ENCODE measurements at regions not wholly inside any gene's neighbourhood (a gene's known extent, or its start where the extent isn't known, plus 50 kb on each side); places are given as distances from the start of the nearest gene placed in this dataset.
"Not testable (repeated sequence)": the region's sequence is repeated elsewhere in the genome, so short reads cannot be mapped to it uniquely, and the experiment has no call there.

DNA sequence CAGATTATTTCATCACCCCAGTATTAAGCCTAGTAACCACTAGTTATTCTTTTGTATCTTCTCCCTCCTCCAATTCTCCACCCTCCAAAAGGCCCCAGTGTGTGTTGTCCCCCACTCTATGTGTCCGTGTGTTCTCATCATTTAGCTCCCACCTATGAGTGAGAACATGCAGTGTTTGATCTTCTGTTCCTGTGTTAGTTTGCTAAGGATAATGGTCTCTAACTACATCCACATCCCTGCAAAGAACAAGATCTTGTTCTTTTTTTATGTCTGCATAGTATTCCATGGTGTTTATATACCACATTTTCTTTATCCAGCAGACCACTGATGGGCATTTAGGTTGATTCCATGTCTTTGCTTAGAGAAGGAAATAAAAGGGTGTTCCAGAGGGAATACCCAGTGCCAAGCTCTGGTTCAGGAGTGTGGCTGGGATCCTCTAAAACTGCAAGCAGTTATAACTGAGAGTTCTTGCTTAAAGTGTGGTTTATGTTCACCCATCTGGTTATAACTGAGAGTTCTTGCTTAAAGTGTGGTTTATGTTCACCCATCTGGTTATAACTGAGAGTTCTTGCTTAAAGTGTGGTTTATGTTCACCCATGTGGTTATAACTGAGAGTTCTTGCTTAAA is 154.8 kb downstream of the SYT15 start:
- H3K4ac ChIP-seq (ENCODE audit: low read depth, low read length); H3K79me1 ChIP-seq (ENCODE audit: low read length); H3K56ac ChIP-seq (ENCODE audit: low read length); H3K4me2 ChIP-seq (ENCODE audit: low read length); H3K18ac ChIP-seq (ENCODE audit: low read length); H4K5ac ChIP-seq (ENCODE audit: low read length); H2BK5ac ChIP-seq (ENCODE audit: low read length); H4K8ac ChIP-seq (ENCODE audit: low read depth, low read length); H2BK120ac ChIP-seq (ENCODE audit: low read depth, low read length); H3K27ac ChIP-seq (ENCODE audit: low read depth, low read length); H3K4me3 ChIP-seq (ENCODE audit: low read length); H3K36me3 ChIP-seq (ENCODE audit: control insufficient read depth, insufficient read depth, low read length); H3K4me1 ChIP-seq (ENCODE audit: control insufficient read depth, low read depth, low read length); H3K79me2 ChIP-seq (ENCODE audit: control insufficient read depth, insufficient read depth, low read length); H2AK5ac ChIP-seq (ENCODE audit: low read length); H3K23ac ChIP-seq (ENCODE audit: low read length); H2BK15ac ChIP-seq (replicated peaks; ENCODE audit: low read depth); H3K9ac ChIP-seq (ENCODE audit: low read length); DNase-seq; H3K27me3 ChIP-seq (ENCODE audit: insufficient read depth, low read length, poor library complexity): not testable (repeated sequence)
- no CpG with 5 or more reads among the region's 1 CpG for whole genome bisulfite sequencing (ENCODE audit: extremely low coverage, insufficient coverage, low lambda C conversion rate)

DNA sequence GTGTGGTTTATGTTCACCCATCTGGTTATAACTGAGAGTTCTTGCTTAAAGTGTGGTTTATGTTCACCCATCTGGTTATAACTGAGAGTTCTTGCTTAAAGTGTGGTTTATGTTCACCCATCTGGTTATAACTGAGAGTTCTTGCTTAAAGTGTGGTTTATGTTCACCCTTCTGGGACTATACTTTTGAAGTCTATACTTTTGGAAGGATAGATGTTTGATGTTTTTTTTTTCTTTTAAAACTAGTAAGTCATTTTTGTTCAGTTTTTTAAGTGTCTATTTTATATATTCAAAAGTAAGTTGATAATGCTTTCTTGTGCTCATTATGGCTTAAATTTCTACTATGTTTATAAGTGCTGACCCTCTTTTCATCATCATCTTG is 155.3 kb downstream of the SYT15 start:
- H3K36me3 ChIP-seq (ENCODE audit: control insufficient read depth, insufficient read depth, low read length); H3K27ac ChIP-seq (ENCODE audit: low read depth, low read length); H3K79me1 ChIP-seq (ENCODE audit: low read length); H3K27me3 ChIP-seq (ENCODE audit: insufficient read depth, low read length, poor library complexity); H3K9ac ChIP-seq (ENCODE audit: low read length); H4K8ac ChIP-seq (ENCODE audit: low read depth, low read length); H3K4ac ChIP-seq (ENCODE audit: low read depth, low read length); H4K5ac ChIP-seq (ENCODE audit: low read length); H3K4me1 ChIP-seq (ENCODE audit: control insufficient read depth, low read depth, low read length); H3K18ac ChIP-seq (ENCODE audit: low read length); H3K4me3 ChIP-seq (ENCODE audit: low read length); H3K23ac ChIP-seq (ENCODE audit: low read length); H2BK5ac ChIP-seq (ENCODE audit: low read length); H2BK120ac ChIP-seq (ENCODE audit: low read depth, low read length); H3K4me2 ChIP-seq (ENCODE audit: low read length); H3K56ac ChIP-seq (ENCODE audit: low read length); H3K79me2 ChIP-seq (ENCODE audit: control insufficient read depth, insufficient read depth, low read length); DNase-seq; H2BK15ac ChIP-seq (replicated peaks; ENCODE audit: low read depth); H2AK5ac ChIP-seq (ENCODE audit: low read length): not testable (repeated sequence)

DNA sequence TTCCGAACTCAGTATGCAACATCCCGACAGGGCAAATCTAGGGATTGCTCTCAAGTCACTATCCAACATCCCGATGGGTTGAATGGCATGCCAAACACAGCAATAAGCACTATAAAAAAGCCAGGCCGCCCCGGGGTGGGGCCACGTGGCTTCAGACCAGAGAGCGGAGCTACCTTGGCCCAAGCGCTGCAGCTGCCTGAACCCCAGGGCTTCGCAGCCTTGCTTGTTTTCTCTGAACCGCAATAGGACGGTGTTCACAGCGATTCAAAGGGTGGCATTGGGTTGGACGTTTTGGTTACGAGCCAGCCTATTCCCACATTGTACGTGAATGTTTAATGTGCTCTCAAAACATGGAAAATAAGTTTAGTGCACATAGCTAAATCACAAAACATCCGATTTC is 161.0 kb downstream of the SYT15 start:
- DNase-seq; H4K8ac ChIP-seq (ENCODE audit: low read depth, low read length); H3K4me1 ChIP-seq (ENCODE audit: control insufficient read depth, low read depth, low read length); H3K27me3 ChIP-seq (ENCODE audit: insufficient read depth, low read length, poor library complexity); H3K36me3 ChIP-seq (ENCODE audit: control insufficient read depth, insufficient read depth, low read length); H2BK15ac ChIP-seq (replicated peaks; ENCODE audit: low read depth); H2BK5ac ChIP-seq (ENCODE audit: low read length); H3K79me2 ChIP-seq (ENCODE audit: control insufficient read depth, insufficient read depth, low read length); H3K27ac ChIP-seq (ENCODE audit: low read depth, low read length); H3K4ac ChIP-seq (ENCODE audit: low read depth, low read length); H3K23ac ChIP-seq (ENCODE audit: low read length); H4K5ac ChIP-seq (ENCODE audit: low read length); H3K4me2 ChIP-seq (ENCODE audit: low read length); H2BK120ac ChIP-seq (ENCODE audit: low read depth, low read length); H3K79me1 ChIP-seq (ENCODE audit: low read length); H3K56ac ChIP-seq (ENCODE audit: low read length); H2AK5ac ChIP-seq (ENCODE audit: low read length); H3K9ac ChIP-seq (ENCODE audit: low read length); H3K4me3 ChIP-seq (ENCODE audit: low read length); H3K18ac ChIP-seq (ENCODE audit: low read length): not testable (repeated sequence)
- WGBS (ENCODE audit: extremely low coverage, insufficient coverage, low lambda C conversion rate) = no CpG with 5 or more reads among the region's 16 CpGs

DNA sequence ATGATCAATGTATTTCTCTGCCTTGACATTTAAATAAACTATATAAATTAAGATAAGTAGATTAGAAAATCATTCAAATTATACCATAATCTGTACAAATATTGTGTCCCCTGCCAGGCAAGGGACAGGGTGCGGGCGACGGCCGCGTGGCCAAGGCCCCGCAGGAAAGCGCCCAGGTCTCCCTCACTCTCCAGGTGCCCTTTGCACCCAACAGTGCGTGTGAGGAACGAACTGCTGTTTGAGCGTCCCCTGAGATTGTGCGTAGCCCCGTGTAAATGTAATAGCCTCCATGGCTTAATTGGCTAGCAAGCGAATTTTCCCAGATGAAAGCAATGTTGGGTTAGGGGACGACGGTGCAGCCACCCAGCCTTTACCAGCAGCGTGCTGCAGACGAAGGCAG is 161.4 kb downstream of the SYT15 start:
- H3K56ac ChIP-seq (ENCODE audit: low read length); H3K4me2 ChIP-seq (ENCODE audit: low read length); H3K18ac ChIP-seq (ENCODE audit: low read length); H3K79me1 ChIP-seq (ENCODE audit: low read length); H3K4ac ChIP-seq (ENCODE audit: low read depth, low read length); H4K8ac ChIP-seq (ENCODE audit: low read depth, low read length); H3K23ac ChIP-seq (ENCODE audit: low read length); H3K27ac ChIP-seq (ENCODE audit: low read depth, low read length); H2BK15ac ChIP-seq (replicated peaks; ENCODE audit: low read depth); H3K9ac ChIP-seq (ENCODE audit: low read length); H3K27me3 ChIP-seq (ENCODE audit: insufficient read depth, low read length, poor library complexity); H3K36me3 ChIP-seq (ENCODE audit: control insufficient read depth, insufficient read depth, low read length); H2BK120ac ChIP-seq (ENCODE audit: low read depth, low read length); H2AK5ac ChIP-seq (ENCODE audit: low read length); H3K79me2 ChIP-seq (ENCODE audit: control insufficient read depth, insufficient read depth, low read length); H3K4me1 ChIP-seq (ENCODE audit: control insufficient read depth, low read depth, low read length); DNase-seq; H3K4me3 ChIP-seq (ENCODE audit: low read length); H2BK5ac ChIP-seq (ENCODE audit: low read length); H4K5ac ChIP-seq (ENCODE audit: low read length): not testable (repeated sequence)
- WGBS (ENCODE audit: extremely low coverage, insufficient coverage, low lambda C conversion rate) = no CpG with 5 or more reads among the region's 17 CpGs

DNA sequence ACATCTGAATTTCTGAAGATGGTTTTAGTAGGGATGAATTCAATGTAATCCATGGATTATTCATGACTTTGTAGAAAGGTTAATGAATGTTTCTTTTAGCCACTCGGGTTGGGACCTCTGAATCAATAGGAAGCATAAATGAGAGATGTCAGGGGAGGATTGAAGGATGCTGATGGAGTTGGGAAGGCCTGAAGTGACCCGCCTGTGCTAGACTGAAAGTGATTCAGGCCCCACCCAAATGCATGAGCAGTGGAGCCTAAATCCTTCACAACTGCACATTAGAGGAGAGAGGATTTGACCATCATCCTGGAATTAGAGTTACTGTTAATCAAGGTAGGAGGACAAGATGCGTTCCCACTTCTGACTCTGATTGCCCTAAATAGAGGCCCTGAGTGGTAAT is 162.2 kb upstream of the PTPN20 start:
- no CpG with 5 or more reads among the region's 3 CpGs for WGBS (ENCODE audit: extremely low coverage, insufficient coverage, low lambda C conversion rate)
- H3K9ac ChIP-seq (ENCODE audit: low read length); H4K8ac ChIP-seq (ENCODE audit: low read depth, low read length); DNase-seq; H3K4me3 ChIP-seq (ENCODE audit: low read length); H3K79me2 ChIP-seq (ENCODE audit: control insufficient read depth, insufficient read depth, low read length); H2BK5ac ChIP-seq (ENCODE audit: low read length); H3K27me3 ChIP-seq (ENCODE audit: insufficient read depth, low read length, poor library complexity); H2AK5ac ChIP-seq (ENCODE audit: low read length); H3K4me1 ChIP-seq (ENCODE audit: control insufficient read depth, low read depth, low read length); H2BK15ac ChIP-seq (replicated peaks; ENCODE audit: low read depth); H3K56ac ChIP-seq (ENCODE audit: low read length); H3K23ac ChIP-seq (ENCODE audit: low read length); H3K18ac ChIP-seq (ENCODE audit: low read length); H4K5ac ChIP-seq (ENCODE audit: low read length); H2BK120ac ChIP-seq (ENCODE audit: low read depth, low read length); H3K4me2 ChIP-seq (ENCODE audit: low read length); H3K27ac ChIP-seq (ENCODE audit: low read depth, low read length); H3K79me1 ChIP-seq (ENCODE audit: low read length); H3K4ac ChIP-seq (ENCODE audit: low read depth, low read length); H3K36me3 ChIP-seq (ENCODE audit: control insufficient read depth, insufficient read depth, low read length): not testable (repeated sequence)

DNA sequence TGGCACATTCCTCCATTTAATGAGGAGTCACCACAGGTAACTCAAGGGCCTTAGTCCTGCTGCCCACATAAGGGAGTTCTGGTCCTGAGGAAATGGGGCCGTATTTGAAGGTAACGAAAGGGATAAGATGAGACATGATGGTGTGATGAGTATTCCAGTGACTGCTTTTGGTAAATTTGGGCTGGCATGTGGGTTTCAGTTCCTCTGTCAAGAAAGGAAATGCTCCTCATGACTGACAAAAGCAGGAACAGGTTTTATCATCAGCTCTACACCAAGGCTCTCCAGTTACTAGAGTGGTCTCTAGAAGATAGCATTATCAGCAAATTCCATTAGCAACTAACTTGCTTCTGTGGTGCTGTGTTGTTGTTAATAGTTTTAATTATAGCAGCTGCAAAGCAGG is 161.8 kb upstream of the PTPN20 start:
- H2BK15ac ChIP-seq (replicated peaks; ENCODE audit: low read depth); H4K5ac ChIP-seq (ENCODE audit: low read length); H3K79me1 ChIP-seq (ENCODE audit: low read length); H3K4me2 ChIP-seq (ENCODE audit: low read length); H3K27ac ChIP-seq (ENCODE audit: low read depth, low read length); H4K8ac ChIP-seq (ENCODE audit: low read depth, low read length); H3K27me3 ChIP-seq (ENCODE audit: insufficient read depth, low read length, poor library complexity); H2BK5ac ChIP-seq (ENCODE audit: low read length); H3K36me3 ChIP-seq (ENCODE audit: control insufficient read depth, insufficient read depth, low read length); H3K4me3 ChIP-seq (ENCODE audit: low read length); H3K4ac ChIP-seq (ENCODE audit: low read depth, low read length); DNase-seq; H2AK5ac ChIP-seq (ENCODE audit: low read length); H3K9ac ChIP-seq (ENCODE audit: low read length); H3K23ac ChIP-seq (ENCODE audit: low read length); H2BK120ac ChIP-seq (ENCODE audit: low read depth, low read length); H3K79me2 ChIP-seq (ENCODE audit: control insufficient read depth, insufficient read depth, low read length); H3K56ac ChIP-seq (ENCODE audit: low read length); H3K18ac ChIP-seq (ENCODE audit: low read length); H3K4me1 ChIP-seq (ENCODE audit: control insufficient read depth, low read depth, low read length): not testable (repeated sequence)
- no CpG with 5 or more reads among the region's 2 CpGs for WGBS (ENCODE audit: extremely low coverage, insufficient coverage, low lambda C conversion rate)
